GM23248 (cell line): ENCODE measurements at regions not wholly inside any gene's neighbourhood (a gene's known extent, or its start where the extent isn't known, plus 50 kb on each side); places are given as distances from the start of the nearest gene placed in this dataset.

ENCODE experiments used
- DNase-seq: peaks from one replicate; pipeline ENCODE4 v3.0.0-alpha.2; 2015
- H2AFZ ChIP-seq: fragments of 200-600 bp; sonication (generic); 2 replicates; pipeline ENCODE4 v1.6.1; 2016; ENCODE audit warnings: antibody characterized with exemption
- H3F3A ChIP-seq: fragments of 200-600 bp; sonication (generic); 2 replicates; pipeline ENCODE4 v1.6.1; 2016; ENCODE audit warnings: mild to moderate bottlenecking, antibody characterized with exemption, mixed run types; ENCODE audit not compliant: insufficient read depth
- H3K27ac ChIP-seq: fragments of 200-600 bp; sonication (generic); 2 replicates; pipeline ENCODE4 v1.5.1; 2016; ENCODE audit warnings: mild to moderate bottlenecking
- H3K27me3 ChIP-seq: fragments of 200-600 bp; sonication (generic); replicated peaks from 2 replicates; pipeline ENCODE4 v1.6.1; 2016; ENCODE audit warnings: mild to moderate bottlenecking; ENCODE audit not compliant: insufficient read depth
- H3K36me3 ChIP-seq: fragments of 200-600 bp; sonication (generic); 2 replicates; pipeline ENCODE4 v1.6.1; 2016; ENCODE audit warnings: low read depth, mild to moderate bottlenecking
- H3K4me1 ChIP-seq: fragments of 200-600 bp; sonication (generic); 2 replicates; pipeline ENCODE4 v1.6.1; 2016; ENCODE audit warnings: mild to moderate bottlenecking; ENCODE audit not compliant: insufficient read depth
- H3K4me2 ChIP-seq: fragments of 200-600 bp; sonication (generic); one replicate; pipeline ENCODE4 v1.6.1; 2016; ENCODE audit warnings: mild to moderate bottlenecking; ENCODE audit not compliant: unreplicated experiment
- H3K4me3 ChIP-seq: fragments of 200-600 bp; sonication (generic); 2 replicates; pipeline ENCODE4 v1.5.1; 2016; ENCODE audit warnings: mild to moderate bottlenecking
- H3K79me2 ChIP-seq: fragments of 200-600 bp; sonication (generic); 2 replicates; pipeline ENCODE4 v1.6.1; 2016; ENCODE audit warnings: mild to moderate bottlenecking; ENCODE audit not compliant: insufficient read depth
- H3K9ac ChIP-seq: fragments of 200-600 bp; sonication (generic); 2 replicates; pipeline ENCODE4 v1.6.1; 2016; ENCODE audit warnings: mild to moderate bottlenecking
- H3K9me2 ChIP-seq: fragments of 200-600 bp; sonication (generic); 2 replicates; pipeline ENCODE4 v1.6.1; 2016; ENCODE audit warnings: mixed run types, mild to moderate bottlenecking, moderate library complexity; ENCODE audit not compliant: insufficient read depth
- H3K9me3 ChIP-seq: fragments of 200-600 bp; sonication (generic); one replicate; pipeline ENCODE4 v1.6.1; 2017; ENCODE audit warnings: low read depth
- H4K20me1 ChIP-seq: fragments of 200-600 bp; sonication (generic); 2 replicates; pipeline ENCODE4 v1.6.0; 2016; ENCODE audit not compliant: insufficient read depth
- EZH2 ChIP-seq: fragments of 200-600 bp; sonication (generic); IDR thresholded peaks from 2 replicates; pipeline ENCODE4 v1.6.1; 2018; ENCODE audit warnings: antibody characterized with exemption, mild to moderate bottlenecking; ENCODE audit not compliant: insufficient read depth, poor library complexity, severe bottlenecking
- EZH2phosphoT487 ChIP-seq: fragments of 200-600 bp; sonication (generic); IDR thresholded peaks from 2 replicates; pipeline ENCODE4 v1.6.1; 2018; ENCODE audit warnings: antibody characterized with exemption, moderate library complexity, mild to moderate bottlenecking, low read depth; ENCODE audit not compliant: insufficient read depth
- WGBS, 2 experiments: methylation state at CpG; one replicate each; pipeline ENCODE4 v1.1.6; 2015 to 2017; ENCODE audit warnings: low lambda C conversion rate in 2 of 2, low coverage in 1 of 2; ENCODE audit errors: missing lambda C conversion rate in 2 of 2; 5-methylcytosine and 5-hydroxymethylcytosine counted together
- in situ Hi-C: fragments of 300-500 bp; cut with MboI; formaldehyde crosslinking; loops from 2 replicates; pipeline ENCODE4 v1.15.0; 2020

DNA sequence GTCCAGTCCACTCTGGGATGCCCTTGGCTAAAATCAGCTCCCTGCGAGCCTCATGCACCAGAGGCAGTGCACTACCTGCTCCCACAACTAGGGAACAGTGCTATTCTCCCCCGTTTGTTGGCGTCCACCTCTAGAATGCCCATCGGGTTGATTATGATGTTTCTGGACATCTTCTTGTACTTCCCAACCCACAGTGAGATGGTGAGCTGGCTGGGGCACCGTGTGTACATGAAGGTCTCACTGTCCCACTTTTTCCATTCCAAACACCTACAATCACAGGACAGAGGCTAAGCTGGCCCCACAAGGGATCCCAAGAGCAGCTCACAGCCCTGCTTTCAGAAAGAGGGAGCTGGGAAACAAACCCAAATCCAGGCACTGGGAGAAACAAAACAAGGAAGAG lies 126.2 kb upstream of the ZNF92 start:
- DNase-seq = no peak
- no peaks in the 10 kb centered on the region for H3K4me1 ChIP-seq
- no peaks in the 10 kb centered on the region for H3K9me2 ChIP-seq
- 31% methylated on average over 5 of the region's 5 CpGs for WGBS, 2 experiments
- no peaks in the 10 kb centered on the region for H3K79me2 ChIP-seq
- H3K4me3 ChIP-seq = no peak overlapping the region
- H3K9ac ChIP-seq = no peak overlapping the region
- no peaks in the 10 kb centered on the region for H3F3A ChIP-seq
- H3K4me2 ChIP-seq = no peak overlapping the region
- H3K27ac ChIP-seq = no peak overlapping the region
- H2AFZ ChIP-seq = no peak overlapping the region
- peaks cover 4% of the 10 kb centered on the region; the same call in 1 of the 2 replicates for H3K27me3 ChIP-seq
- TF ChIP-seq EZH2 (no peak), EZH2phosphoT487 (no peak)
- no peaks in the 10 kb centered on the region for H3K36me3 ChIP-seq
- in situ Hi-C loops = no loop called here
- H3K9me3 ChIP-seq = no peaks in the 10 kb centered on the region
- H4K20me1 ChIP-seq = no peaks in the 10 kb centered on the region

DNA sequence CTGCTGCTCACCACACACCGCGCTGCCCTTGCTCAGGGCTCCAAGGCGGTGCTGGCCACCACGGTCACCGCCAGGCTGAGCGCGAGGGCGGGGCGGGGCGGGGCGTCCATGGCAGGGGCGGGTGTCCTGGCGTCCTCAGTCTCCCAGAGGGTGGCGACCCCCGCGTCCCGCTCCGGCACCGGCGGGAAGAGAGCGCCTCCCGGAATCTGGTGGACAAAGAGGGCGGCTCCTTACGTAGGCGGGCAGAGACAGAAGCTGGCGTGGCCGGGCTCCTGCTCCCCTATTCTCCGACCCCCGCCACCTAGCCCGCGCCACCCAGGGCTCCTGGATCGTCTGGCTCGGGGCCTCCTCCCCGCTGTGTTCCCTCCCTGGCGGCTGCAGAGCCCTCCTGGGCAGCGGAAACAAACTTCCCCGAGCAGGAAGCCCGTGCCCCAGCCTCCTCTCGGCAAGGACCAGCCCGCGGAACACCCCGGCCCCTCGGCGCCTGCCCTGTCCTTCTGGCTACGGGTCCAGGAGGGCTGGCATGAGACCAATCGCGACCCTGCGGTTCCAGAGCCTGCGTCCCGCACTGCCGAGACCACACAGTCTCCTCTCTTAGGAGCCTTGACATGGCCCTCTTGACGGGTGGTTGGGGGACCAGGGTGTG lies 133.8 kb upstream of the ZNF92 start:
- peak overlapping the region; percentile 66 for H2AFZ ChIP-seq

DNA sequence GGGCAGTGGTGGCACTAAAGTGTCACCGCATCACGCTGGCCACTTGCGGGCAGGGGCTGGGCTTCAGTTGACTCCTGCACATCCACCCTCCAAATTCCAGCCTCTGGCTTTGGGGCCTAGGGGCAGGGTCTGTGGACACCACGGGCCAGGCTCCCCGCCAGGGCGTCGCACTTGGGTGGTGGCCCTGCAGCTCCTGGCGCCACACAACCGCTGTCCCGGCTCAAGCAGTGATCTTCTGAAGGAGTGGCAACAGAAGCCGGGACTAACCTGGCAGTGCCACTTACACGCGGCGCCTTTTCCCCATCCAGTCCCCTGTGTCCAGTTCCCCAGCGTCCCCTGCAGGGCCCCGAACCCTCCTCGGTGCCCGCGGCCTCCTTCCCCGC lies 134.3 kb upstream of the ZNF92 start:
- Histone ChIP-seq H3K9me3 (no peaks in the 10 kb centered on the region), H3K79me2 (no peaks in the 10 kb centered on the region), H3K4me3 (peak overlapping the region; percentile 52; the same call in 1 of the 2 replicates), H2AFZ (peak overlapping the region; percentile 66; the same call in 1 of the 2 replicates), H3K4me2 (no peak overlapping the region), H3K27ac (no peak overlapping the region), H3K4me1 (no peaks in the 10 kb centered on the region), H3K27me3 (peaks cover 22% of the 10 kb centered on the region; the same call in 1 of the 2 replicates), H3K36me3 (no peaks in the 10 kb centered on the region), H3K9me2 (no peaks in the 10 kb centered on the region), H4K20me1 (no peaks in the 10 kb centered on the region), H3K9ac (no peak overlapping the region), H3F3A (no peaks in the 10 kb centered on the region)
- in situ Hi-C loops = no loop called here
- no peak for DNase-seq
- no peak for TF ChIP-seq EZH2phosphoT487
- no peak for TF ChIP-seq EZH2
- 38 to 39% methylated on average over 15 to 20 of the region's 20 CpGs for WGBS, 2 experiments

More for the DNA sequence above, 133.8 kb upstream of the ZNF92 start:
- peaks cover 22% of the 10 kb centered on the region; the same call in 1 of the 2 replicates for H3K27me3 ChIP-seq
- H3F3A ChIP-seq = no peaks in the 10 kb centered on the region
- no peaks in the 10 kb centered on the region for H3K4me1 ChIP-seq
- H3K9me2 ChIP-seq = no peaks in the 10 kb centered on the region
- peak; percentile 23 for DNase-seq
- H3K79me2 ChIP-seq = no peaks in the 10 kb centered on the region
- no peaks in the 10 kb centered on the region for H4K20me1 ChIP-seq
- in situ Hi-C loops = no loop called here
- H3K27ac ChIP-seq = no peak overlapping the region
- H3K4me2 ChIP-seq = peak overlapping the region; percentile 53
- H3K9ac ChIP-seq = no peak overlapping the region
- H3K4me3 ChIP-seq = peak overlapping the region; percentile 52
- H3K9me3 ChIP-seq = no peaks in the 10 kb centered on the region
- no peaks in the 10 kb centered on the region for H3K36me3 ChIP-seq
- TF ChIP-seq EZH2phosphoT487 = no peak
- no peak for TF ChIP-seq EZH2
- WGBS, 2 experiments = 2 to 3% methylated on average over 35 to 45 of the region's 52 CpGs

DNA sequence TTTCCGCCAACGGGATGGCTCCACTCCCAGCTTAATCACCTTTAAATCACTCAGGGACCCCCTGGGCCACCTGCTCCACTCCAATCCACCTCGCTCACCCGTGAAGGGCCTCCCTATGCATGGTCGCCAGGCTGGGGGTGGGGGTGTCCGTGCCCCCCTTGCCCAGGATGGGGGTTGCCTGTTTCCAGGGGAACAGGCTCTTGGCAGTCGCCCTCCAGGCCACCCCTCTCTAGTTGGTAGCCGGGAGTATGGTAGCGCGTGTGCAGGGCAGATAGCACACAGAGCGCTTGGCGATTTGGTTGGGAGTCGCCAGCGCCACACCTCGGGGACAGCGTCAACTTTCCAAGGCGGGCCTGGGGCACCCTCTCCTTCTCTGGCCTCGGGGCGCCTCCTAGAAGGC lies 134.9 kb upstream of the ZNF92 start:
- no peak overlapping the region for H3K4me3 ChIP-seq
- 76 to 78% methylated on average over 19 of the region's 19 CpGs for WGBS, 2 experiments
- no peak overlapping the region for H3K9ac ChIP-seq
- TF ChIP-seq EZH2 = no peak
- no peak for TF ChIP-seq EZH2phosphoT487
- H3K27ac ChIP-seq = no peak overlapping the region
- H3K4me2 ChIP-seq = no peak overlapping the region
- H3K9me3 ChIP-seq = no peaks in the 10 kb centered on the region
- no peaks in the 10 kb centered on the region for H3K9me2 ChIP-seq
- no peaks in the 10 kb centered on the region for H3K36me3 ChIP-seq
- in situ Hi-C loops = no loop called here
- no peak for DNase-seq
- no peaks in the 10 kb centered on the region for H3F3A ChIP-seq
- H2AFZ ChIP-seq = no peak overlapping the region
- no peaks in the 10 kb centered on the region for H3K79me2 ChIP-seq
- H4K20me1 ChIP-seq = no peaks in the 10 kb centered on the region
- H3K4me1 ChIP-seq = no peaks in the 10 kb centered on the region
- H3K27me3 ChIP-seq = peaks cover 22% of the 10 kb centered on the region; the same call in 1 of the 2 replicates

DNA sequence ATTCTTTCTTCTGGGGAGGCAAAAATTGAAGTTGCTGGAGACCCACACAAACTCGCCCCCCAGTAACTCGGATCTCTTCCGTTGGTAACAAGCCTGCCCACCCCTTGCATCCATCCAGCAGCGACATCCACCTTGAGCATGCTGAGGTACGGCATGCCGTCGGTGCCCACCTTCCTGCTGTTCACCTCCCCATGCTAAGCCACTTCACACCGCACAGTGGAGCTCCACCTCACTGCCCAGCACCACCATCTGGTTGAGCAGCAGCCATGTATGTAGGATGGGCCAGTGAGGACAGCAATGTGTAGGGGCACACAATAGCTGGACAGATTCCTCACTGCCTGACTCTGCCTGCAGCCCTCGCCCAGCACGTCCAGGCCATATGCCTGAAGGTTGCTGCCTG lies 138.1 kb upstream of the ZNF92 start:
- Histone ChIP-seq H2AFZ (no peak overlapping the region), H3K79me2 (no peaks in the 10 kb centered on the region), H3K4me2 (no peak overlapping the region), H3K9me2 (no peaks in the 10 kb centered on the region), H4K20me1 (no peaks in the 10 kb centered on the region), H3K9me3 (no peaks in the 10 kb centered on the region), H3K27me3 (peaks cover 6% of the 10 kb centered on the region; the same call in 1 of the 2 replicates), H3F3A (no peaks in the 10 kb centered on the region), H3K4me3 (no peak overlapping the region), H3K27ac (no peak overlapping the region), H3K36me3 (no peaks in the 10 kb centered on the region), H3K9ac (no peak overlapping the region), H3K4me1 (no peaks in the 10 kb centered on the region)
- no peak for TF ChIP-seq EZH2
- in situ Hi-C loops = no loop called here
- DNase-seq = no peak
- WGBS, 2 experiments = 39 to 41% methylated on average over 10 of the region's 10 CpGs
